Erythroblast (primary cell): ENCODE measurements at regions not wholly inside any gene's neighbourhood (a gene's known extent, or its start where the extent isn't known, plus 50 kb on each side); places are given as distances from the start of the nearest gene placed in this dataset.
A peak's percentile ranks its signal among the peaks of the same experiment; 100 is the strongest.

Source experiments
- DNase-seq, 2 experiments: peaks; one replicate each; lab custom pipeline; 2025; lab: John Stamatoyannopoulos, UW
- GATA1 ChIP-seq: IDR thresholded peaks from 2 replicates; pipeline ENCODE4 v1.6.1; 2011; ENCODE audit warnings: low read depth, mild to moderate bottlenecking, control low read depth, low read length, moderate library complexity
- POLR2A ChIP-seq: IDR thresholded peaks from 2 replicates; pipeline ENCODE4 v1.6.1; 2011; ENCODE audit warnings: mild to moderate bottlenecking, low read length

GRCh38 chr5:42896523-42896922 is 84.8 kb upstream of the SELENOP start:
- DNase-seq, result no peak
- TF ChIP-seq POLR2A (no peak), GATA1 (no peak)

- no peak for TF ChIP-seq GATA1
- TF ChIP-seq POLR2A, result no peak
- peak in 1 of 2 experiments; percentile 8 for DNase-seq
Observed at GRCh38 chr5:42894057-42894456, 82.4 kb upstream of the SELENOP start.

DNA sequence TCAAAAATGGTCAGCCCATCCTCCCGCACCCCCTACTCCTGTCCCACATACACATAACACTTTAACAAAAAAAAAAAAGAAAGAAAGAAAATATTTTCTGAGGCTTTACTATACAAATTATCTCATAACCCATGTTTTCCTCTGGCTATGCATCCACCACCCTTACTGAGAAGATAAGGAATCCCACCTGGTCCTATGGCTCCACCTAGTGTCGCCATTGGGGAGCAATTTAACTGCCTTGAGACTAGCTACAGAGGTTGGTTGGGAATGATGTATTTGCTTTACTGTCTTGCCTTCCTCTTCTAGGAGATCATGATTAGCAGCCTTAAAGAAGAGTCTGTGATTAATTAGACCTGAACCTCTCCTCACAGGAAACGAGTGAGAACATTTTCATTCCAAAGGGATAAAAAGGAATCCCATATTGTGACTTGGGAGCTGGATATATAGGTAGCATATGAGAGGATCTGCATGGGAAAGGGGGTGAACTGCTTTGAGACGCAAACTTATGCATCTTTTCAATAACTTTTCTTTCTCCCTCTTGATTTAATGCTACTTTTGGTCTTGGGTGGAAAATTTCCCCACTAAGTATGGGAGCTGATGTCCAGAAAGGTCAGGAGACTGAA is 77.7 kb upstream of the SELENOP start:
- DNase-seq, result peak; percentile 85 to 90
- TF ChIP-seq POLR2A (no peak), GATA1 (peak; percentile 42)

DNA sequence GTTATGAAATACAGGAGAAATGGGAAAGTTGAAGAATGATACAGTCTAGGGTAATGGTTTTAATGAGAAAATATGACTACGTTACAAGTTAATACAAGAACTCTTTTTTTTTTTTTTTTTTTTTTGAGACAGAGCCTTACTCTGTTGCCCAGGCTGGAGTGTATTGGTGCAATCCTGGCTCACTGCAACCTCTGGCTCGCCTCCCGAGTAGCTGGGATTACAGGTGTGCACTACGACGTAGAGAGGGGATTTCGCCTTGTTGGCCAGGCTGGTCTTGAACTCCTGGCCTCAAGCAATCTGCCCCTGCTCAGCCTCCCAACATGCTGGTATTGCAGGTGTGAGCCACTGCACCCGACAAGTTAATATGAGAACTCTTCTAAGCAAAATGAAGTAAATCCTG is 77.1 kb upstream of the SELENOP start:
- TF ChIP-seq GATA1 (no peak), POLR2A (no peak)
- DNase-seq, result no peak

DNA sequence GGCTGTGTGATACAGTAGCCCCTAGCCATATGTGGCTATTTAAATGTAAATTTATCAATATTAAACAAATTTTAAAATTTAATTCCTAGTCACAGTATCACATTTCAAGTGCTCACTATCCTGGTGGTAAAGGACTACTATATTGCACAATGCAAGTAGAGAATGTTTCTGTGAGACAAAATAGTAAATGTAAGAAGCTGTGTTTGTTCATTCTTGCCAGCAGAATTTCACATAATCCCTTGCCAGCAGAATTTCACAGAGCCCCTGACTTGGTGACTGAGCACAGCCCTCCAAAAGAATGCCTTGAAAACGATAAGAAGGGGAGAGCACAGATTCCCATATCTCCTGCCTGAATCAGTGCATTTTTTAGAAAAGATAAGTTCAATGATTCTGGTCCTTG is 75.9 kb upstream of the SELENOP start:
- no peak for DNase-seq
- TF ChIP-seq GATA1, result no peak
- no peak for TF ChIP-seq POLR2A

GRCh38 chr5:42887097-42887496 is 75.4 kb upstream of the SELENOP start:
- no peak for TF ChIP-seq GATA1
- no peak for TF ChIP-seq POLR2A
- no peak for DNase-seq

GRCh38 chr5:42886635-42887034 is 74.9 kb upstream of the SELENOP start:
- no peak for DNase-seq
- TF ChIP-seq GATA1 (no peak), POLR2A (no peak)

DNA sequence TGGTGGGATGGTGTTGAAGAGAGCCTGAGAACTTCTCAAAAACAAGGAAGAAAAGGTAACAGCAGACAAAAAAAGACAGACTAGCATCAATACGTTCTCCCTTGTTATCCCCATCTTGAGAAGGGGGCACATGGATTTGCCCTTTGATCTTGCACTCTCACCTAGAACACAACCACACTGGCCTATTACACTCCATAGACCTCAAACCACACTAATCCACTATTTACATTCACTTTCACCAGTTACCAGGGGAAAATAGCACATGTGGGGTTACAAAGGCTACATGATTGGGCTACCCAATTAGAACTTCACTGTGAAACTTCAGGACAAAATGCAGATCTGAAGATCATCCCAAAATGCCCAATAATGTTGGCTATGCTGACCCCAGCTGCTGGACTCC is 72.6 kb upstream of the SELENOP start:
- no peak for DNase-seq
- TF ChIP-seq GATA1 (no peak), POLR2A (no peak)

DNA sequence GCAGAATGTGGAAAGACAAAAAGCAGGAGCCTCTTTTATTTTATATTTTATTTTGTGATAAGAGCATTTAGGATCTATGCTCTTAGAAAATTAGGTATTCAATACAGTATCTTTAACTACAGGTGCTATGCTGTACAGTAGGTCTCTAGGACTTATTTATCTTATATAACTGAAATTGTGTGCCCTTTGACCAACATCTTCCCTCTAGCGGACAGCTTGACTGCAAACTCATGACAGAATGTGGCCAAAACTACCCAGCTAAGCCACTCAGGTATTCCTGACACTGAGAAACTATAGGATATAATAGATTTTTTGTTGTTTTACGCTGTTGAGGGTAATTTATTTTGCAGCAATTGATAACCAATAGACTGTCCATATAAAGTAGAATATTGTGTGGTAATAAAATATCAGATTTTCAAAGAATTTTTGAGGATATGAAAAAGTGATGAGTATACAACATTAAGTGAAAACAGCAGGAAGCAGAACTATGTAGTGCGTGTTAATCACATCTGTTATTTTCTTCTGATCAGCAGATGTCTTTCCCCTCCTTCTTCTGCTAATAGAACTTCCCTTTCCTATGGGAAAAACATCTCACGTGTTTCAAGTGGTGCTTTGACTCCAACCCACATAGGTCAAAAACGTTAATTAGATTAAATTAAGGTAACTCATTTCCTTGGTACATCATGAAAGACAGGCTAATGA is 69.9 kb upstream of the SELENOP start:
- no peak for TF ChIP-seq GATA1
- DNase-seq, result no peak

- no peak for DNase-seq
- TF ChIP-seq GATA1 (no peak), POLR2A (no peak)
Observed at GRCh38 chr5:42880496-42881150, 68.9 kb upstream of the SELENOP start.

DNA sequence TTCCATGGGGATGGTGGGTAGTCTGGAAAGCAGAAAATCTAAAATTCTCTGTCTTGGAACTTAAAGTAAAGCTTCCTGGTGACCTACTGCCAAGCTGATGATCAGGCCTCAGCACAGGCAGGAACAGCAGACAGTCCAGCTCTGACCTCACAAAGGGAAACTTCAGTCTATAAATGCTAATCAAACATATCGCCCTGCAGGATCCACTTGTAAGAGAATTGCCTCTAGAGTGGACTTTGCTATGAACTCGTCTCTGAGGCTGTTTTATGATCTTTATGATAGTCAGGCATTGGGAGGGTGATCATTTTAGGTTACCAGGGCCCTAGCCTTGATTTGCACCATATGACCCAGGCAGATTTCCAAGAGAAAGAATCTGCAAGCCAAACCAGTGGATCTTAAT is 67.6 kb upstream of the SELENOP start:
- no peak for DNase-seq
- TF ChIP-seq GATA1 (no peak), POLR2A (no peak)

DNA sequence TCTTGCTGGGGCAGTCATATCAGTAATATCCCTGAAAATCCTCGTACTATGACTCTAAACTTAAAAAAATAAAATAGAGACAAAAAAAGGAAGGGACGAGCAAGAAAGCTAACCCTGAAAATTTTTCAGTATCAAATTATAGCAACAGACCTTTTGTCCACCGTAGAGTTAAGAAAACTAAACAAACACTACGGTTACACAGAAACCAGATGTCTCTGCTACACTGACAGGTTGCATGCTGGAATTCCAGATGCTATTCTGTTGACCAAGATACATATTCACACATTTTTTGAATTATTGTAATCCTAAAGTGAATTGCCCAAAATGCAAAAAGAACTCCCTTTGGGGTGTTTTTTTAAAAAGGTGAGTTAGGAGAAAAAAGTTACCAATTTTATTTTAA is 66.9 kb upstream of the SELENOP start:
- DNase-seq, result no peak
- TF ChIP-seq GATA1 (no peak), POLR2A (no peak)

GRCh38 chr5:42878041-42878440 is 66.3 kb upstream of the SELENOP start:
- no peak for DNase-seq
- no peak for TF ChIP-seq POLR2A
- TF ChIP-seq GATA1, result no peak

DNA sequence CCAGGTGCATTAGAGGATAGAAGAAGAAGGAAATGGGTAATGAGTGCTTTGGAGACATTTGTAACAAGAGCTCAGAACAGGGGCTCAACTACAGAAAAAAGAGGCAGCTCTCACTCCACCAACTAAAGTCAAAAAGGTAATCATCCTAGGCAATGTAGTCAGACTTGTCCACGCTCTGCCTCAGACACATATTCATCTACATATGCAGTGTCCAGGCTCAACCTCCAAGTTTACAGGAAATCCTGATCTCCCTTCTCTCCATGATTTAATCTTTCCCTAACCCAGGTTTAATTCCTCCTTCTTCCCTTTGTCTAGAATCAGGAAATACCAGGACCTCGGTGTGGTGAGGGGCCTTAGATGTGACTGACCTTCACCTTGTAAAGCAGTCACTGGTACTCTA is 65.7 kb upstream of the SELENOP start:
- DNase-seq, result no peak
- no peak for TF ChIP-seq POLR2A
- no peak for TF ChIP-seq GATA1

DNA sequence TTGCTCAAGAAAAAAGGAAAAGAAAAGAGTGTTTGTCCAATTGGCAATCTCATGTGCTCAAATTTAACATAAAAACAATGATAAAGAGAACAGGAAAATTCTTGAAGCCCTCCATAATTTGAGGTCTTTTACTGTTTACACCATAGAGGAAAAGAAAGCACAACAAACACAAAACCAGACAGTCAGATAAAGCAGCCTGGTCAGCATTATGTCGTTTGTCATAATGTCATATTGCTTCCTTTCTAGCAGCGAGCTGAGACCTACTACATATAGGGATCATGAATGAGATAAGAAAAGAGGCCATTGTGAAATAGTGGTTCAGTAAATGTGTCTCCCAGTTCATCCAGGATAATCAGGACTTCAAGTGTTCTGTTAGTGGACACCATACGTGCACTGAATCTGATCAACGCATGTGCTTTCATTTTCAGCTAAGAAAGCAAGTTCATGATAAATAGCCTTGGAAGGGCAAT is 64.7 kb upstream of the SELENOP start:
- TF ChIP-seq POLR2A (no peak), GATA1 (no peak)
- no peak for DNase-seq
